GM23338 (cell line): ENCODE measurements at regions not wholly inside any gene's neighbourhood (a gene's known extent, or its start where the extent isn't known, plus 50 kb on each side); places are given as distances from the start of the nearest gene placed in this dataset.

Experiments used
- ATAC-seq: fragments of 200-7000 bp; cut with Tn5 transposase; 3 replicates; pipeline ENCODE4 v1.9.1; 2020
- DNase-seq: peaks from one replicate; pipeline ENCODE4 v3.0.0-alpha.2; 2015; ENCODE audit warnings: low spot score
- H2AFZ ChIP-seq: fragments of 200-600 bp; sonication (generic); 2 replicates; pipeline ENCODE4 v1.8.0; 2016; ENCODE audit warnings: antibody characterized with exemption, mild to moderate bottlenecking, moderate library complexity
- H3F3A ChIP-seq: fragments of 200-600 bp; sonication (generic); replicated peaks from 2 replicates; pipeline ENCODE4 v1.8.0; 2017; ENCODE audit warnings: antibody characterized with exemption, mixed run types, low read depth
- H3K27ac ChIP-seq: fragments of 200-600 bp; sonication (generic); 2 replicates; pipeline ENCODE4 v1.6.1; 2016; ENCODE audit warnings: low read depth
- H3K27me3 ChIP-seq: fragments of 200-600 bp; sonication (generic); 2 replicates; pipeline ENCODE4 v1.8.0; 2016; ENCODE audit warnings: mild to moderate bottlenecking, mixed run types, moderate library complexity; ENCODE audit not compliant: insufficient read depth
- H3K36me3 ChIP-seq: fragments of 200-600 bp; sonication (generic); 2 replicates; pipeline ENCODE4 v1.8.0; 2016; ENCODE audit warnings: mild to moderate bottlenecking; ENCODE audit not compliant: insufficient read depth
- H3K4me1 ChIP-seq: fragments of 200-600 bp; sonication (generic); 2 replicates; pipeline ENCODE4 v1.8.0; 2016; ENCODE audit warnings: mild to moderate bottlenecking, moderate library complexity; ENCODE audit not compliant: insufficient read depth
- H3K4me2 ChIP-seq: fragments of 200-600 bp; sonication (generic); 2 replicates; pipeline ENCODE4 v1.7.1; 2017; ENCODE audit warnings: mixed run types
- H3K4me3 ChIP-seq: fragments of 200-600 bp; sonication (generic); 2 replicates; pipeline ENCODE4 v1.6.1; 2016; ENCODE audit warnings: mixed run types
- H3K79me2 ChIP-seq: fragments of 200-600 bp; sonication (generic); replicated peaks from 2 replicates; pipeline ENCODE4 v1.8.0; 2017; ENCODE audit warnings: mild to moderate bottlenecking; ENCODE audit not compliant: insufficient read depth
- H3K9me2 ChIP-seq: fragments of 200-600 bp; sonication (generic); 2 replicates; pipeline ENCODE4 v1.8.0; 2017; ENCODE audit not compliant: insufficient read depth
- H4K20me1 ChIP-seq: fragments of 200-600 bp; sonication (generic); replicated peaks from 2 replicates; pipeline ENCODE4 v1.8.0; 2017; ENCODE audit warnings: mild to moderate bottlenecking; ENCODE audit not compliant: insufficient read depth
- H3K27ac Mint-ChIP-seq: 2 replicates; pipeline ENCODE4 v1.8.0; 2020; ENCODE audit warnings: inconsistent platforms, mild to moderate bottlenecking, moderate library complexity, mixed read lengths
- H3K27me3 Mint-ChIP-seq: 3 replicates; pipeline ENCODE4 v1.8.0; 2022; ENCODE audit warnings: low read depth, mild to moderate bottlenecking, moderate library complexity, mixed read lengths, inconsistent platforms; ENCODE audit not compliant: insufficient read depth, poor library complexity
- H3K36me3 Mint-ChIP-seq: 3 replicates; pipeline ENCODE4 v1.8.0; 2021; ENCODE audit warnings: low read depth, mild to moderate bottlenecking, inconsistent platforms, moderate library complexity, mixed read lengths
- H3K4me1 Mint-ChIP-seq: 3 replicates; pipeline ENCODE4 v1.8.0; 2020; ENCODE audit warnings: mild to moderate bottlenecking, inconsistent platforms, mixed read lengths
- H3K4me3 Mint-ChIP-seq: 3 replicates; pipeline ENCODE4 v1.8.0; 2021; ENCODE audit warnings: moderate library complexity, mild to moderate bottlenecking, inconsistent platforms, mixed read lengths
- H3K9me3 Mint-ChIP-seq: 3 replicates; pipeline ENCODE4 v1.8.0; 2020; ENCODE audit warnings: moderate library complexity, mild to moderate bottlenecking, inconsistent platforms, mixed read lengths
- CREB1 ChIP-seq: fragments of 250-450 bp; sonication (Bioruptor Pico); IDR thresholded peaks from 2 replicates; pipeline ENCODE4 v1.5.0; 2020; ENCODE audit warnings: low read depth, mild to moderate bottlenecking, moderate library complexity
- CTCF ChIP-seq, 2 experiments: fragments of 200-600 bp in 1 of 2; sonication (generic) in 1 of 2; conservative IDR thresholded peaks; 2 replicates each; pipeline versions ENCODE4 v1.5.1 to v1.6.1; 2016 to 2017; ENCODE audit warnings: antibody characterized with exemption in 2 of 2, low read depth in 2 of 2, mild to moderate bottlenecking in 2 of 2, moderate library complexity in 1 of 2
- EZH2 ChIP-seq: fragments of 200-600 bp; sonication (generic); IDR thresholded peaks from one replicate; pipeline ENCODE4 v1.8.0; 2017; ENCODE audit warnings: antibody characterized with exemption, mild to moderate bottlenecking, low read depth; ENCODE audit not compliant: unreplicated experiment
- EZH2phosphoT487 ChIP-seq: fragments of 200-600 bp; sonication (generic); IDR thresholded peaks from one replicate; pipeline ENCODE4 v1.8.1; 2018; ENCODE audit warnings: antibody characterized with exemption; ENCODE audit not compliant: unreplicated experiment
- NANOG ChIP-seq: IDR thresholded peaks from 2 replicates; pipeline ENCODE4 v1.6.1; 2016; ENCODE audit warnings: antibody characterized with exemption, borderline replicate concordance
- POLR2AphosphoS5 ChIP-seq: IDR thresholded peaks from 2 replicates; pipeline ENCODE4 v1.6.1; 2016; ENCODE audit warnings: antibody characterized with exemption, low read depth
- STAT1 ChIP-seq: IDR thresholded peaks from one replicate; pipeline ENCODE4 v1.6.1; 2016; ENCODE audit warnings: antibody characterized with exemption; ENCODE audit not compliant: unreplicated experiment
- ZNF114 ChIP-seq: fragments of 250-450 bp; sonication (Bioruptor Pico); IDR thresholded peaks from 2 replicates; pipeline ENCODE4 v1.5.0; 2020; ENCODE audit warnings: mild to moderate bottlenecking, moderate library complexity
- ZNF331 ChIP-seq: fragments of 250-450 bp; sonication (Bioruptor Pico); IDR thresholded peaks from 2 replicates; pipeline ENCODE4 v1.5.0; 2020; ENCODE audit warnings: low read depth, mild to moderate bottlenecking, moderate library complexity
- ZNF462 ChIP-seq: fragments of 250-450 bp; sonication (Bioruptor Pico); IDR thresholded peaks from 2 replicates; pipeline ENCODE4 v1.5.0; 2020; ENCODE audit warnings: mild to moderate bottlenecking, moderate library complexity

GRCh38 chr12:12017135-12017581, 53.6 kb upstream of the BCL2L14 start:
- Histone ChIP-seq H4K20me1 (no peaks in the 10 kb centered on the region), H3K4me1 (peaks cover 10% of the 10 kb centered on the region; the same call in 1 of the 2 replicates), H3K27me3 (no peaks in the 10 kb centered on the region), H3K4me2 (no peak overlapping the region), H3K9me2 (no peaks in the 10 kb centered on the region), H3F3A (no peaks in the 10 kb centered on the region), H3K27ac (no peak overlapping the region), H3K4me3 (no peak overlapping the region), H2AFZ (peak overlapping the region; percentile 32; the same call in 1 of the 2 replicates), H3K36me3 (no peaks in the 10 kb centered on the region), H3K79me2 (no peaks in the 10 kb centered on the region)
- Mint-ChIP-seq H3K36me3 (no peaks in the 10 kb centered on the region; the same call in 2 of the 3 replicates), H3K9me3 (no peaks in the 10 kb centered on the region; the same call in 1 of the 3 replicates), H3K27ac (no peak overlapping the region), H3K4me1 (peaks cover 15% of the 10 kb centered on the region), H3K4me3 (no peak overlapping the region), H3K27me3 (peaks cover 5% of the 10 kb centered on the region)
- TF ChIP-seq POLR2AphosphoS5 = no peak
- no peak for TF ChIP-seq ZNF114 (CRISPR knock-in tag)
- TF ChIP-seq EZH2 = no peak
- TF ChIP-seq ZNF331 (CRISPR knock-in tag) = no peak
- TF ChIP-seq CREB1 (CRISPR knock-in tag) = no peak
- ATAC-seq (peak; percentile 41), DNase-seq (no peak)

- H3F3A ChIP-seq = no peaks in the 10 kb centered on the region
- H3K9me3 Mint-ChIP-seq = no peaks in the 10 kb centered on the region; the same call in 1 of the 3 replicates
- no peak overlapping the region for H3K4me3 Mint-ChIP-seq
- no peaks in the 10 kb centered on the region for H4K20me1 ChIP-seq
- peak; percentile 92 for ATAC-seq
- H3K4me2 ChIP-seq = no peak overlapping the region
- H3K4me1 ChIP-seq = peaks cover 10% of the 10 kb centered on the region; the same call in 1 of the 2 replicates
- no peaks in the 10 kb centered on the region for H3K9me2 ChIP-seq
- H3K27me3 Mint-ChIP-seq = peaks cover 5% of the 10 kb centered on the region
- peak overlapping the region; percentile 18; the same call in 1 of the 2 replicates for H2AFZ ChIP-seq
- no peaks in the 10 kb centered on the region; the same call in 2 of the 3 replicates for H3K36me3 Mint-ChIP-seq
- TF ChIP-seq CTCF (conservative IDR thresholded peaks at IDR 0.05; ENCODE audit: low read depth in 2 of 2) = peak; percentile 69 to 80
- no peak for TF ChIP-seq NANOG
- no peak for TF ChIP-seq POLR2AphosphoS5
- no peak for TF ChIP-seq ZNF462 (CRISPR knock-in tag)
- TF ChIP-seq STAT1 = no peak
- TF ChIP-seq EZH2phosphoT487 = no peak
- no peak for TF ChIP-seq EZH2
- no peak overlapping the region for H3K27ac ChIP-seq
- peaks cover 10% of the 10 kb centered on the region for H3K4me1 Mint-ChIP-seq
- H3K4me3 ChIP-seq = no peak overlapping the region
- H3K27ac Mint-ChIP-seq = no peak overlapping the region
- no peaks in the 10 kb centered on the region for H3K36me3 ChIP-seq
- H3K27me3 ChIP-seq = no peaks in the 10 kb centered on the region
- DNase-seq = peak; percentile 74
- H3K79me2 ChIP-seq = no peaks in the 10 kb centered on the region
Measured at GRCh38 chr12:12017798-12018197, 52.9 kb upstream of the BCL2L14 start.
